ENCODE measurements at regions not wholly inside any gene's neighbourhood (a gene's known extent, or its start where the extent isn't known, plus 50 kb on each side); places are given as distances from the start of the nearest gene placed in this dataset.

DNA sequence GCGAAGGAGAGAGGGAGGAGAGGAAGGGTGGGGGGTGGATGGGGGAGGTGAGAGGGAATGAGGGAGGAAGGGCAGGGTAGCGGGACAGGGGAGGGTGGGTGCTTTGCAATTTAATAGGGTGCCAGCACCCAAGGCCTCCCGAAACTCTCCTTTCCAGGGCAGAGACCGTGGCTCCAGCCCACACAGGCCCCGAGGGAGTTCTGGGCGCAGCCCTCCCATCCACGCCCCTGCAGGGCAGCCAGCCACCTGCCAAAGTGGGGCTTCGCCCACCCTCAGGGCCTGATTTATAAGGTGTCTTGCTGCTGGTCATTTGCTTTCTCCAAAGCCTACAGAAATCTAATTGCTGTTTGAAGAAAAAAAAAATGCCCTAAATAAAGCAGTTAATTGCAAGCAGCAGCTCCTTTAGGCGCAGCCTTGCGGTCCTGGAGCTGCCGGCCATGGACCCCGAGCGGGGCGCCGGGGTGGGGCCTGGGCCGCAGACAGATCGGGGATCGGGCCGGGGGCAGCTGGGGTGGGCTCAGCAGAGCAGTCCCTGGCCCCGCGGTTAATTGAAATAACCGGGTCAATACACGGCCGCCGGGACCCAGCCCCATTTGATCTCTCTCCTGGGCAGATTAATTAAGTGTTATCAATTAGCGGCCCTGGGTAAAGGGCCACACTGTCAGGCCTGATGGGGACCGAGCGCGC is 106.0 kb upstream of the NKX1-1 start:
- Histone ChIP-seq H3K4me1 (ENCODE audit: control insufficient read depth in 2 of 2, insufficient read depth in 2 of 2, low read length in 2 of 2) (no peaks in the 10 kb centered on the region), H3K9me3 (ENCODE audit: control insufficient read depth in 2 of 2, insufficient read depth in 1 of 2, low read length in 1 of 2) (peaks cover 0 to 4% of the 10 kb centered on the region in 2 donors), H3K36me3 (ENCODE audit: control insufficient read depth in 2 of 2, insufficient read depth in 2 of 2, low read length in 1 of 2) (no peaks in the 10 kb centered on the region), H3K27ac (ENCODE audit: low read depth in 1 of 2, low read length in 1 of 2) (no peak overlapping the region), H3K4me3 (ENCODE audit: low read length in 2 of 2) (no peak overlapping the region), H3K27me3 (ENCODE audit: control insufficient read depth in 2 of 2, insufficient read depth in 1 of 2, low read length in 1 of 2) (peaks cover 3 to 47% of the 10 kb centered on the region in 2 donors)
- no peak for DNase-seq (ENCODE audit: low read depth in 6 of 9, low spot score in 9 of 9)
- WGBS: 89% methylated on average over 29 of the region's 29 CpGs

DNA sequence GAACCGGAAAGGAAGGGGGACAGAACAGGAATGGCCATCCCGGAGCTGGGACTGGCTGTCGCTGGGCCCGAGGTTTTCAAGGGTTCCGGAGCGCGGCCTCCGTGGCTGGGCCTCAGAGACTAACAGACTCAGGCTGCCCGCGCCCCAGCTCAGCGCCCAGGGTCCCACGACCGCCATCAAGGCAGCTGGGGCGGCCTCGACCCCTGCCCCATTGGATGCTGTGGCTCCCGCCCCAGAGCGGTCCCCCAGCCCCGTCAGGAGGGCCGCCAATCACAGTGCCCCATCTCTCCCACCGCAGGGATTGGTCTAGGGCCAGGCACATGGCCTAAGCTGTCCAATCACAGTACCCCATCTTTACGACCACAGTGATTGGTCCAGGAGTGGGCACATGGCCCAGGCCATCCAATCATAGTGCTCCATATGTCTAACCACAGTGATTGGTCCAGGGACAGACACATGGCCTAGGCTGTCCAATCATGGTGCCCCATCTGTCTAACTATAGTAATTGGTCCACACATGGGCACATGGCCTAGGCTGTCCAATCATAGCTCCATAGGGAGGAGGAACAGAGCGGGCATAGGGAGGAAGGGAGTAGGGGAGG is 105.3 kb upstream of the NKX1-1 start:
- no peaks in the 10 kb centered on the region for H3K36me3 ChIP-seq (ENCODE audit: control insufficient read depth in 2 of 2, insufficient read depth in 2 of 2, low read length in 1 of 2)
- no peak overlapping the region for H3K4me3 ChIP-seq (ENCODE audit: low read length in 2 of 2)
- H3K27me3 ChIP-seq (ENCODE audit: control insufficient read depth in 2 of 2, insufficient read depth in 1 of 2, low read length in 1 of 2): peaks cover 3 to 46% of the 10 kb centered on the region in 2 donors
- H3K9me3 ChIP-seq (ENCODE audit: control insufficient read depth in 2 of 2, insufficient read depth in 1 of 2, low read length in 1 of 2): peaks cover 0 to 4% of the 10 kb centered on the region in 2 donors
- H3K4me1 ChIP-seq (ENCODE audit: control insufficient read depth in 2 of 2, insufficient read depth in 2 of 2, low read length in 2 of 2): no peaks in the 10 kb centered on the region
- WGBS: 97% methylated on average over 22 of the region's 22 CpGs
- no peak overlapping the region for H3K27ac ChIP-seq (ENCODE audit: low read depth in 1 of 2, low read length in 1 of 2)
- DNase-seq (ENCODE audit: low read depth in 6 of 9, low spot score in 9 of 9): peak in 3 of 9 donors; percentile 5 to 12 (median 6)

DNA sequence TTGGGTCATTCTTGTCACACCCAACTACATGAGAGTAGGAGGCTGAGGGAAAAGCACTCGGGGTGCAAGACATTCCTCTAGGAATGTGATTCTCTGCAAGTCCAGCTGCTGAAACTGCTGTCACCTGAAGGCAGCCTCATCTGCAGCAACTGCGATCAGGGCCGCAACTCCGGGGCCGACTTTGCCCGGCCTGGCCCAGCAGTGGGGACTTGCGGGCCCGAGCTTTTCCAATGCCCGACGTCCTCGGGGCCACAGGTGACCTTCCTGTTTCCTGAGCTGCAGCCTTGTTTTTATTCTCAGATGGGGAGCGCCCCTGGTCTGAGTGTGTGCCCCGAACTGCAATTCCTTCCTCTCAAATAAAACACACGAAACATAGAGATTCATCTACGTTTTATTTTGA is 104.7 kb upstream of the NKX1-1 start:
- Histone ChIP-seq H3K27ac (ENCODE audit: low read depth in 1 of 2, low read length in 1 of 2) (no peak overlapping the region), H3K4me3 (ENCODE audit: low read length in 2 of 2) (no peak overlapping the region), H3K9me3 (ENCODE audit: control insufficient read depth in 2 of 2, insufficient read depth in 1 of 2, low read length in 1 of 2) (peaks cover 0 to 4% of the 10 kb centered on the region in 2 donors), H3K36me3 (ENCODE audit: control insufficient read depth in 2 of 2, insufficient read depth in 2 of 2, low read length in 1 of 2) (no peaks in the 10 kb centered on the region), H3K27me3 (ENCODE audit: control insufficient read depth in 2 of 2, insufficient read depth in 1 of 2, low read length in 1 of 2) (peaks cover 3 to 48% of the 10 kb centered on the region in 2 donors), H3K4me1 (ENCODE audit: control insufficient read depth in 2 of 2, insufficient read depth in 2 of 2, low read length in 2 of 2) (no peaks in the 10 kb centered on the region)
- WGBS: 94% methylated on average over 15 of the region's 15 CpGs
- DNase-seq (ENCODE audit: low read depth in 6 of 9, low spot score in 9 of 9): no peak

DNA sequence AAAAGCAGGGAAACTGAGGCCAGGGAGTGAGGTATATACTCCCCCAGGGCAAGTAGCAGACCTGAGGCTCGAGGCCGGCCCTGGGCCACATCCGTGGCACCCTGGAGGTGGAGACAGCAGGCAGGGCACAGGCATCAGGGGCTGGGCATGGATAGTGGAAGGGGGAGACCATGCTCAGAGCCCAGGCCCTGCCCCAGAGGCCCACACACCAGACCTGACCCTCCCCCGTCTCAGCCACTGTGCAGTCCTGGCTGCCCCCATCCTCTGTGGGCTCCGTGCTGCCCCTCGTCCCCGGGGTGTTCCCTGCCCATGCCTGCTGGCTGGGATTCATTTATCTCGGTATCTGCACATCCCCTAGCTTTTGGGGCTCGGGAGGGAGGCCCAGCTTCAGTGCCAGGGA is 103.1 kb upstream of the NKX1-1 start:
- 86% methylated on average over 9 of the region's 9 CpGs for WGBS

DNA sequence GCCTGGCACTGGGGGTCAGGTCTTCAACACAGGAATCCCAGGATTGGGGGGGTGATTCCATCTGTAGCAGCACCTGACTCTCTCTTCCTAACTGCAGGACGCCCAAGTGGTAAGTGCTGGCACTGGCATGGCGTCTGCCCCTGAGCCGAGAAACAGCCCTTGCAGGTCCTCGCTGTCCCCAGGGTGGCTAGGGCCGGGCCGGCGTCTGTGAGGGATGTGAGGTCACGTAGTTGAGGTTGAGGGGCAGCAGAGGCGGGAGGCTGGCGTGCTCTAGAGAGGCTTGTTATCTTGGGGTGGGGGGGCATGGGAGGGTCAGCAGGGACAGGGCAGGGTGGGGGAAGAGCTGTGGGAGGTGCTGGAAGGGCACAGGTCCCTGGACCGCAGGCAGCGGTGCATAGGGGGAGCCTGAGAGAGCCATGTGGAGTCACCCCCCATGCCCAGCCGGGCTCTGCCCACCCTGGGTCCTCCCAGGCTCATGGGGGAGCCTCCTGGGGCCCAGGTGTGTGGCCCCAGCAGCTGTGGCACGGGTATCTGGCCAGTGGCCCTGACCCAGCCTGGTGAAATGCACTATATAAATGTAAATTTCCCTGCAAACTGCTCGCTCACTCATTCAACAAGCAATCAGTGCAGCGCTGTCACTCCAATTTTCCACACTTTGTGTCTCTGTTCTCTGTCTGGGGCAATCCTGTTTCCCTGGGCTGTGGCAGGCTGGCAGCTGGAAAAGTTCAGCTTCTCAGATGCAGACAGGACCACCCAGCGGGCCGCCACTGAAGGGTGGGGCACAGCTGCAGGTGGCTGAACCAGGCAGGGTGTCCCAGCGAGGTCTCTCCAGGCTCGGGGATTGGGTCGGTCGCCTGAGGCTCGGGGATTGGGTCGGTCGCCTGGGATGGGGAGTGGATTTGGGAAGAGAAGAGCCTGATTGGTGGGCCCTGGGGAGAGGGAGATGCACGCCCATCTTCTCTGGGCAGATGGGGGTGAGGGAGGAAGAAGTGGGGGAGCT is 102.2 kb upstream of the NKX1-1 start:
- Histone ChIP-seq H3K27ac (ENCODE audit: low read depth in 1 of 2, low read length in 1 of 2) (no peak overlapping the region), H3K4me1 (ENCODE audit: control insufficient read depth in 2 of 2, insufficient read depth in 2 of 2, low read length in 2 of 2) (no peaks in the 10 kb centered on the region), H3K36me3 (ENCODE audit: control insufficient read depth in 2 of 2, insufficient read depth in 2 of 2, low read length in 1 of 2) (no peaks in the 10 kb centered on the region), H3K27me3 (ENCODE audit: control insufficient read depth in 2 of 2, insufficient read depth in 1 of 2, low read length in 1 of 2) (peaks cover 0 to 44% of the 10 kb centered on the region in 2 donors), H3K9me3 (ENCODE audit: control insufficient read depth in 2 of 2, insufficient read depth in 1 of 2, low read length in 1 of 2) (peaks cover 0 to 1% of the 10 kb centered on the region in 2 donors), H3K4me3 (ENCODE audit: low read length in 2 of 2) (no peak overlapping the region)
- DNase-seq (ENCODE audit: low read depth in 6 of 9, low spot score in 9 of 9): no peak
- 76% methylated on average over 26 of the region's 26 CpGs for WGBS

More for the DNA sequence above, 103.1 kb upstream of the NKX1-1 start:
- Histone ChIP-seq H3K4me1 (ENCODE audit: control insufficient read depth in 2 of 2, insufficient read depth in 2 of 2, low read length in 2 of 2) (no peaks in the 10 kb centered on the region), H3K9me3 (ENCODE audit: control insufficient read depth in 2 of 2, insufficient read depth in 1 of 2, low read length in 1 of 2) (peaks cover 0 to 4% of the 10 kb centered on the region in 2 donors), H3K27me3 (ENCODE audit: control insufficient read depth in 2 of 2, insufficient read depth in 1 of 2, low read length in 1 of 2) (peaks cover 3 to 48% of the 10 kb centered on the region in 2 donors), H3K4me3 (ENCODE audit: low read length in 2 of 2) (no peak overlapping the region), H3K36me3 (ENCODE audit: control insufficient read depth in 2 of 2, insufficient read depth in 2 of 2, low read length in 1 of 2) (no peaks in the 10 kb centered on the region), H3K27ac (ENCODE audit: low read depth in 1 of 2, low read length in 1 of 2) (no peak overlapping the region)
- no peak for DNase-seq (ENCODE audit: low read depth in 6 of 9, low spot score in 9 of 9)

DNA sequence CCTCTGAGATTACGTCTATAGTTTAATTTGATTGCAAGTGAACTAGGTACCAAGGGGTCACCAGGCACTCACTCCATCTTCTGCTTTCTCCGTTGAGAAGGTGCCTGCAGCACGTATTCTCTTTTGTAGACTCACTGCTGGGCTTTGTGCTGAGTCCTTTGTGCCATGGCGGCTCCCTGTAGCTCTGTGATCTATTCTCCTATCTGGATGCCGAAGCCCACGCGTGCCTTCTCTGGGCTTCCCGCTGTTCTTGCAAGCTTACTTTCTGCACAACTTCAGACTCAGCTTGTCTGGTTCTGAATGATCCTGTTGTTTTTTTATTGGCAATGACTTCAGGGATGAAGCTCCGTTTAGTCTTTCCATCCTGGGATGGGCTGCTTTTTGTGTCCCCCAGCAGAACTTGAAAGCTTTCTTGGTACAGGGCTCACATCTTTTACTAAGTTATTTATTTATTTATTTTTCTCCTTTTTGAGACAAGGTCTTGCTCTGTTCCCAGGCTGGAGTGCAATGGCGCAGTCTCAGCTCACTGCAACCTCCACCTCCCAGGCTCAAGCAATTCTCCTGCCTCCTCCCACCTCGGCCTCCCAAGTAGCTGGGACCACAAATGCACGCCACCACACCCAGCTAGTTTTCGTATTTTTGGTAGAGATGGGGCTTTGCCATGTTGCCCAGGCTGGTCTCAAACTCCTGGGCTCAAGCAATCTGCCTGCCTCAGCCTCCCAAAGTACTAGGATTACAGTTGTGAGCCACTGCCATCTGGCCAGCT is 100.9 kb upstream of the NKX1-1 start:
- WGBS: 73% methylated on average over 13 of the region's 13 CpGs
- peaks cover 0 to 34% of the 10 kb centered on the region in 2 donors for H3K27me3 ChIP-seq (ENCODE audit: control insufficient read depth in 2 of 2, insufficient read depth in 1 of 2, low read length in 1 of 2)
- no peak for DNase-seq (ENCODE audit: low read depth in 6 of 9, low spot score in 9 of 9)
- H3K4me3 ChIP-seq (ENCODE audit: low read length in 2 of 2): no peak overlapping the region
- no peaks in the 10 kb centered on the region for H3K4me1 ChIP-seq (ENCODE audit: control insufficient read depth in 2 of 2, insufficient read depth in 2 of 2, low read length in 2 of 2)
- H3K27ac ChIP-seq (ENCODE audit: low read depth in 1 of 2, low read length in 1 of 2): no peak overlapping the region
- H3K9me3 ChIP-seq (ENCODE audit: control insufficient read depth in 2 of 2, insufficient read depth in 1 of 2, low read length in 1 of 2): no peaks in the 10 kb centered on the region
- H3K36me3 ChIP-seq (ENCODE audit: control insufficient read depth in 2 of 2, insufficient read depth in 2 of 2, low read length in 1 of 2): no peaks in the 10 kb centered on the region

DNA sequence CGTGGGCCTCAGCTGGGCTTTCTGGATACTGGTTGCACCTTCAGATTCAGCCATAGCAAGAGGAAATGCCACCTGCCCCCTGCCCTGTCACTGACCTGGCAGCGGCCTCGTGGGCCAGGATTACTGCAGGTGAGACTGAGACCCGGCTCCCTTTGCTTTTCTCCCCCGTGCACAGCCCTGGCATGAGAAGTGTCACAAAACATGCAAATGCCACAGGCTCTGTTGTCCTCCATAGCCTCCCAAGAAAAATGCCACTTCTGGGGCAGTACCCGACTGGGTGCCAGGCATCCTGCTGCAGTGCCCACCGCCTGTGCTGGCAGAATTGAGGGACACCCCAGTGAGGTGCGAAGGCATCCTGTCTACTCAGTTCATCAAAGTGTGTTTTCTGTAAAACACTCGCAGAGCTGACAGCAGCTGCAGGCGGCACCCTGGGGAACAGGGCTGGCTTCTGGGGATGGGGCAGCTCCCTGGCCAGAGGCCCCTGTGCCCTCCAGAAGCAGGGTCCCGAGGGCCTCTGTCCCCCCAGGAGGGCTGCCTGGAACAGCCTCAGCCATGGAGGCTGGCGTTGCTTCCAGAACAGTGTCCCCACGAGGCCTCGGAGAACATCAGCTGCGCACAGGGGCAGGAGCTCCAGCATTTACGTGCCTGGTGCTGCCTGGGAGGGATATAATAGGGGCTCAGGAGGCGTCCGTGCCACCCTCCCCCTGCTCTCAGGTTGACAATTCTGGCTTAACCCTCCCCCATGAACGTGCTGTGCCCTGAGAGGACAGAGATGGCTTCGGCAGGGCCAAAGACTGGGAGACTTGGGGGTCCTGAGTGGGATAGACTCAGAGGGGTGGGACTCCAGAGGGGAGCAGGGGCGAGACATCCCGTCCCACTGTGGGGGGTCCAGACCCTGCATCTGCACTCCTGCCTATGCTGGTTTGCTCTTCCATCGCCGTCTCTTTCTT is 99.5 kb upstream of the NKX1-1 start:
- DNase-seq (ENCODE audit: low read depth in 6 of 9, low spot score in 9 of 9): no peak
- Histone ChIP-seq H3K9me3 (ENCODE audit: control insufficient read depth in 2 of 2, insufficient read depth in 1 of 2, low read length in 1 of 2) (no peaks in the 10 kb centered on the region), H3K4me1 (ENCODE audit: control insufficient read depth in 2 of 2, insufficient read depth in 2 of 2, low read length in 2 of 2) (no peaks in the 10 kb centered on the region), H3K36me3 (ENCODE audit: control insufficient read depth in 2 of 2, insufficient read depth in 2 of 2, low read length in 1 of 2) (no peaks in the 10 kb centered on the region), H3K27ac (ENCODE audit: low read depth in 1 of 2, low read length in 1 of 2) (no peak overlapping the region), H3K4me3 (ENCODE audit: low read length in 2 of 2) (no peak overlapping the region), H3K27me3 (ENCODE audit: control insufficient read depth in 2 of 2, insufficient read depth in 1 of 2, low read length in 1 of 2) (peaks cover 0 to 21% of the 10 kb centered on the region in 2 donors)
- WGBS: 68% methylated on average over 24 of the region's 24 CpGs
